ENCODE measurements at regions not wholly inside any gene's neighbourhood (a gene's known extent, or its start where the extent isn't known, plus 50 kb on each side); places are given as distances from the start of the nearest gene placed in this dataset.

GRCh38 chr2:105691947-105692390 lies 52.7 kb upstream of the NCK2 start:
- H3K27me3 ChIP-seq (ENCODE audit: control insufficient read depth in 1 of 2, insufficient read depth in 2 of 2, low read length in 2 of 2) = no peaks in the 10 kb centered on the region
- no peak overlapping the region for H3K27ac ChIP-seq (ENCODE audit: low read depth in 2 of 2, low read length in 1 of 2)
- WGBS, 2 donors = 70 to 77% methylated on average over 5 of the region's 5 CpGs
- no peaks in the 10 kb centered on the region for H3K4me1 ChIP-seq (ENCODE audit: control insufficient read depth in 2 of 2, insufficient read depth in 2 of 2, low read length in 1 of 2)
- no peak overlapping the region for H3K4me3 ChIP-seq (ENCODE audit: low read depth in 1 of 2, low read length in 2 of 2)
- H3K9me3 ChIP-seq (ENCODE audit: control insufficient read depth in 2 of 2, insufficient read depth in 1 of 2, low read depth in 1 of 2, low read length in 1 of 2) = no peaks in the 10 kb centered on the region
- H3K36me3 ChIP-seq (ENCODE audit: control insufficient read depth in 2 of 2, insufficient read depth in 2 of 2, low read length in 1 of 2) = no peaks in the 10 kb centered on the region

DNA sequence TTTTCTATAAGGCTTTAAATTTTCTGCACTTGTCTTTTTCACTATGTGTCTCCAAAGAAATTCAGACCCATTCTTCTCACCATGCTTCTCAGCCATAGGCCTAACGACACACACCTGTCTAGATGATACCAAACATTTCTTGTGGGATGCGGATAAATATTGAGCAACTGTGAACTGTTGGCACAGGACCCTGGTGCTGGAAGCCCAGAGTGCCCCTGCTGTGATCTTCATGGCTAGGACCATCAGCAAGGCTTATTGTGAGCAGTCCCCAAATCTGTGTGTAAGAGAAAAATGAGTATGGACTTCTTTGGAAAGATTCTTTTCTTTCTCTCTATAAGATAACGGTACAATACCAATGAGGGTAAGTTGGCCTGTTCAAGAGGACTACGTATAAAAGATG lies 54.1 kb upstream of the NCK2 start:
- 96 to 97% methylated on average over 4 of the region's 4 CpGs for WGBS, 2 donors
- Histone ChIP-seq H3K27ac (ENCODE audit: low read depth in 2 of 2, low read length in 1 of 2) (no peak overlapping the region), H3K4me3 (ENCODE audit: low read depth in 1 of 2, low read length in 2 of 2) (no peak overlapping the region), H3K36me3 (ENCODE audit: control insufficient read depth in 2 of 2, insufficient read depth in 2 of 2, low read length in 1 of 2) (no peaks in the 10 kb centered on the region), H3K27me3 (ENCODE audit: control insufficient read depth in 1 of 2, insufficient read depth in 2 of 2, low read length in 2 of 2) (no peaks in the 10 kb centered on the region), H3K4me1 (ENCODE audit: control insufficient read depth in 2 of 2, insufficient read depth in 2 of 2, low read length in 1 of 2) (no peaks in the 10 kb centered on the region), H3K9me3 (ENCODE audit: control insufficient read depth in 2 of 2, insufficient read depth in 1 of 2, low read depth in 1 of 2, low read length in 1 of 2) (no peaks in the 10 kb centered on the region)

GRCh38 chr2:105689484-105689883 lies 55.2 kb upstream of the NCK2 start:
- H3K27me3 ChIP-seq (ENCODE audit: control insufficient read depth in 1 of 2, insufficient read depth in 2 of 2, low read length in 2 of 2) = no peaks in the 10 kb centered on the region
- no peak overlapping the region for H3K27ac ChIP-seq (ENCODE audit: low read depth in 2 of 2, low read length in 1 of 2)
- H3K4me3 ChIP-seq (ENCODE audit: low read depth in 1 of 2, low read length in 2 of 2) = no peak overlapping the region
- no peaks in the 10 kb centered on the region for H3K36me3 ChIP-seq (ENCODE audit: control insufficient read depth in 2 of 2, insufficient read depth in 2 of 2, low read length in 1 of 2)
- WGBS, 2 donors = 89 to 93% methylated on average over 7 of the region's 7 CpGs
- H3K4me1 ChIP-seq (ENCODE audit: control insufficient read depth in 2 of 2, insufficient read depth in 2 of 2, low read length in 1 of 2) = no peaks in the 10 kb centered on the region
- no peaks in the 10 kb centered on the region for H3K9me3 ChIP-seq (ENCODE audit: control insufficient read depth in 2 of 2, insufficient read depth in 1 of 2, low read depth in 1 of 2, low read length in 1 of 2)

GRCh38 chr2:105688946-105689345 lies 55.8 kb upstream of the NCK2 start:
- H3K36me3 ChIP-seq (ENCODE audit: control insufficient read depth in 2 of 2, insufficient read depth in 2 of 2, low read length in 1 of 2) = no peaks in the 10 kb centered on the region
- H3K27me3 ChIP-seq (ENCODE audit: control insufficient read depth in 1 of 2, insufficient read depth in 2 of 2, low read length in 2 of 2) = no peaks in the 10 kb centered on the region
- no peaks in the 10 kb centered on the region for H3K4me1 ChIP-seq (ENCODE audit: control insufficient read depth in 2 of 2, insufficient read depth in 2 of 2, low read length in 1 of 2)
- no peak overlapping the region for H3K27ac ChIP-seq (ENCODE audit: low read depth in 2 of 2, low read length in 1 of 2)
- no peak overlapping the region for H3K4me3 ChIP-seq (ENCODE audit: low read depth in 1 of 2, low read length in 2 of 2)
- no peaks in the 10 kb centered on the region for H3K9me3 ChIP-seq (ENCODE audit: control insufficient read depth in 2 of 2, insufficient read depth in 1 of 2, low read depth in 1 of 2, low read length in 1 of 2)
- WGBS, 2 donors = 91 to 93% methylated on average over 13 of the region's 13 CpGs

- H3K4me1 ChIP-seq (ENCODE audit: control insufficient read depth in 2 of 2, insufficient read depth in 2 of 2, low read length in 1 of 2) = no peaks in the 10 kb centered on the region
- H3K4me3 ChIP-seq (ENCODE audit: low read depth in 1 of 2, low read length in 2 of 2) = no peak overlapping the region
- WGBS, 2 donors = 67 to 74% methylated on average over 5 of the region's 5 CpGs
- H3K36me3 ChIP-seq (ENCODE audit: control insufficient read depth in 2 of 2, insufficient read depth in 2 of 2, low read length in 1 of 2) = no peaks in the 10 kb centered on the region
- no peaks in the 10 kb centered on the region for H3K9me3 ChIP-seq (ENCODE audit: control insufficient read depth in 2 of 2, insufficient read depth in 1 of 2, low read depth in 1 of 2, low read length in 1 of 2)
- no peaks in the 10 kb centered on the region for H3K27me3 ChIP-seq (ENCODE audit: control insufficient read depth in 1 of 2, insufficient read depth in 2 of 2, low read length in 2 of 2)
- no peak overlapping the region for H3K27ac ChIP-seq (ENCODE audit: low read depth in 2 of 2, low read length in 1 of 2)
Measured at GRCh38 chr2:105686588-105686987, 58.1 kb upstream of the NCK2 start.

GRCh38 chr2:105683011-105683492 lies 61.7 kb upstream of the NCK2 start:
- Histone ChIP-seq H3K9me3 (ENCODE audit: control insufficient read depth in 2 of 2, insufficient read depth in 1 of 2, low read depth in 1 of 2, low read length in 1 of 2) (no peaks in the 10 kb centered on the region), H3K36me3 (ENCODE audit: control insufficient read depth in 2 of 2, insufficient read depth in 2 of 2, low read length in 1 of 2) (no peaks in the 10 kb centered on the region), H3K27ac (ENCODE audit: low read depth in 2 of 2, low read length in 1 of 2) (no peak overlapping the region), H3K4me3 (ENCODE audit: low read depth in 1 of 2, low read length in 2 of 2) (no peak overlapping the region), H3K27me3 (ENCODE audit: control insufficient read depth in 1 of 2, insufficient read depth in 2 of 2, low read length in 2 of 2) (no peaks in the 10 kb centered on the region), H3K4me1 (ENCODE audit: control insufficient read depth in 2 of 2, insufficient read depth in 2 of 2, low read length in 1 of 2) (no peaks in the 10 kb centered on the region)

GRCh38 chr2:105682401-105682800 lies 62.3 kb upstream of the NCK2 start:
- Histone ChIP-seq H3K27me3 (ENCODE audit: control insufficient read depth in 1 of 2, insufficient read depth in 2 of 2, low read length in 2 of 2) (no peaks in the 10 kb centered on the region), H3K4me3 (ENCODE audit: low read depth in 1 of 2, low read length in 2 of 2) (no peak overlapping the region), H3K27ac (ENCODE audit: low read depth in 2 of 2, low read length in 1 of 2) (no peak overlapping the region), H3K9me3 (ENCODE audit: control insufficient read depth in 2 of 2, insufficient read depth in 1 of 2, low read depth in 1 of 2, low read length in 1 of 2) (no peaks in the 10 kb centered on the region), H3K36me3 (ENCODE audit: control insufficient read depth in 2 of 2, insufficient read depth in 2 of 2, low read length in 1 of 2) (no peaks in the 10 kb centered on the region), H3K4me1 (ENCODE audit: control insufficient read depth in 2 of 2, insufficient read depth in 2 of 2, low read length in 1 of 2) (no peaks in the 10 kb centered on the region)
- 85 to 86% methylated on average over 6 of the region's 6 CpGs for WGBS, 2 donors

- Histone ChIP-seq H3K4me3 (ENCODE audit: low read depth in 1 of 2, low read length in 2 of 2) (no peak overlapping the region), H3K27ac (ENCODE audit: low read depth in 2 of 2, low read length in 1 of 2) (no peak overlapping the region), H3K9me3 (ENCODE audit: control insufficient read depth in 2 of 2, insufficient read depth in 1 of 2, low read depth in 1 of 2, low read length in 1 of 2) (no peaks in the 10 kb centered on the region), H3K27me3 (ENCODE audit: control insufficient read depth in 1 of 2, insufficient read depth in 2 of 2, low read length in 2 of 2) (no peaks in the 10 kb centered on the region), H3K36me3 (ENCODE audit: control insufficient read depth in 2 of 2, insufficient read depth in 2 of 2, low read length in 1 of 2) (no peaks in the 10 kb centered on the region), H3K4me1 (ENCODE audit: control insufficient read depth in 2 of 2, insufficient read depth in 2 of 2, low read length in 1 of 2) (no peaks in the 10 kb centered on the region)
- 94 to 97% methylated on average over 2 of the region's 2 CpGs for WGBS, 2 donors
Measured at GRCh38 chr2:105681927-105682326, 62.8 kb upstream of the NCK2 start.

GRCh38 chr2:105680357-105680756 lies 64.4 kb upstream of the NCK2 start:
- no peak overlapping the region for H3K4me3 ChIP-seq (ENCODE audit: low read depth in 1 of 2, low read length in 2 of 2)
- no peak overlapping the region for H3K27ac ChIP-seq (ENCODE audit: low read depth in 2 of 2, low read length in 1 of 2)
- no peaks in the 10 kb centered on the region for H3K4me1 ChIP-seq (ENCODE audit: control insufficient read depth in 2 of 2, insufficient read depth in 2 of 2, low read length in 1 of 2)
- no peaks in the 10 kb centered on the region for H3K27me3 ChIP-seq (ENCODE audit: control insufficient read depth in 1 of 2, insufficient read depth in 2 of 2, low read length in 2 of 2)
- H3K9me3 ChIP-seq (ENCODE audit: control insufficient read depth in 2 of 2, insufficient read depth in 1 of 2, low read depth in 1 of 2, low read length in 1 of 2) = no peaks in the 10 kb centered on the region
- no peaks in the 10 kb centered on the region for H3K36me3 ChIP-seq (ENCODE audit: control insufficient read depth in 2 of 2, insufficient read depth in 2 of 2, low read length in 1 of 2)
- 83 to 90% methylated on average over 7 of the region's 7 CpGs for WGBS, 2 donors

DNA sequence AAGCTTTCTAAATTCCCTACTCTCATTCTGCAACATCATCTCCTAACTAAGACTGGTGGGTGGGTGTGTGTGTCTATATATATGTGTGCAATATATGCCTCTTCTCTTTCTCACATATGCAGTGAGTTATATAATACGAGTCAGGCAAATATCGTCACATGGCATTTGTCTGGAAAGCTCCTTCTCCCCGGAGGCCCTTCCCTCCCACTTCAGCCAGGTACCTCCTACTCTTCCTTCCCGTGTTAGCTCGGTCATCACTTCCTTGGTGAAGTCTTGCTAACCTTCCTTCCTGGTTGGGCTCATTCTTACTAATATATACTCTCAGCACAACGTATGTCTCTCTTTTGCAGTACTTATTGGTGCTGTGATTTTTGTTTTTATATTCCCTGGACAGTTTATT lies 66.4 kb upstream of the NCK2 start:
- Histone ChIP-seq H3K27me3 (ENCODE audit: control insufficient read depth in 1 of 2, insufficient read depth in 2 of 2, low read length in 2 of 2) (no peaks in the 10 kb centered on the region), H3K27ac (ENCODE audit: low read depth in 2 of 2, low read length in 1 of 2) (no peak overlapping the region), H3K36me3 (ENCODE audit: control insufficient read depth in 2 of 2, insufficient read depth in 2 of 2, low read length in 1 of 2) (no peaks in the 10 kb centered on the region), H3K9me3 (ENCODE audit: control insufficient read depth in 2 of 2, insufficient read depth in 1 of 2, low read depth in 1 of 2, low read length in 1 of 2) (no peaks in the 10 kb centered on the region), H3K4me3 (ENCODE audit: low read depth in 1 of 2, low read length in 2 of 2) (no peak overlapping the region), H3K4me1 (ENCODE audit: control insufficient read depth in 2 of 2, insufficient read depth in 2 of 2, low read length in 1 of 2) (no peaks in the 10 kb centered on the region)
- 72% methylated on average over 6 of the region's 6 CpGs for WGBS, 2 donors

All from esophagus (tissue), 2 donors.